Suprapubic skin (tissue), 4 donors: ENCODE measurements at regions not wholly inside any gene's neighbourhood (a gene's known extent, or its start where the extent isn't known, plus 50 kb on each side); places are given as distances from the start of the nearest gene placed in this dataset.

Source experiments
- DNase-seq, 2 donors: peaks; one replicate each; pipeline ENCODE4 v3.0.0-alpha.2; 2019; ENCODE audit warnings: low spot score in 2 of 2
- H3K27ac ChIP-seq: fragments of 200-600 bp; sonication (generic); one replicate; pipeline ENCODE4 v1.5.1; 2019
- H3K27me3 ChIP-seq: fragments of 200-600 bp; sonication (generic); one replicate; pipeline ENCODE4 v1.5.1; 2019
- H3K36me3 ChIP-seq: fragments of 200-600 bp; sonication (generic); one replicate; pipeline ENCODE4 v1.5.1; 2019
- H3K4me1 ChIP-seq: fragments of 200-600 bp; sonication (generic); one replicate; pipeline ENCODE4 v1.5.1; 2019
- H3K4me3 ChIP-seq: fragments of 200-600 bp; sonication (generic); one replicate; pipeline ENCODE4 v1.5.1; 2019; ENCODE audit warnings: mild to moderate bottlenecking
- H3K9me3 ChIP-seq: fragments of 200-600 bp; sonication (generic); one replicate; pipeline ENCODE4 v1.5.1; 2019
- CTCF ChIP-seq, 2 donors: fragments of 200-600 bp in 1 of 2; fragments of 450-650 bp in 1 of 2; sonication (generic) in 1 of 2; IDR thresholded peaks; one replicate each; pipeline ENCODE4 v1.5.1; 2016 to 2019; ENCODE audit warnings: antibody characterized with exemption in 2 of 2, mild to moderate bottlenecking in 1 of 2, moderate library complexity in 1 of 2
- EP300 ChIP-seq: sonication (generic); formaldehyde crosslinking; IDR thresholded peaks from one replicate; pipeline ENCODE4 v1.6.1; 2017; ENCODE audit warnings: antibody characterized with exemption
- POLR2A ChIP-seq, 2 donors: fragments of 450-650 bp; IDR thresholded peaks; one replicate each; pipeline ENCODE4 v1.6.1; 2017; ENCODE audit warnings: antibody characterized with exemption in 2 of 2, mild to moderate bottlenecking in 2 of 2, moderate library complexity in 2 of 2
- POLR2AphosphoS5 ChIP-seq, 3 donors: sonication (generic); formaldehyde crosslinking; IDR thresholded peaks; one replicate each; pipeline ENCODE4 v1.6.1; 2017; ENCODE audit warnings: antibody characterized with exemption in 3 of 3
- WGBS: methylation state at CpG from one replicate; pipeline ENCODE4 v1.1.5; 2018; 5-methylcytosine and 5-hydroxymethylcytosine counted together

GRCh38 chr2:133787651-133788050, 219.4 kb upstream of the NCKAP5 start:
- H3K9me3 ChIP-seq: no peaks in the 10 kb centered on the region
- no peak overlapping the region for H3K4me3 ChIP-seq
- no peak overlapping the region for H3K27ac ChIP-seq
- TF ChIP-seq POLR2A (IDR thresholded peaks at IDR 0.05) (no peak), CTCF (IDR thresholded peaks at IDR 0.05) (no peak), POLR2AphosphoS5 (IDR thresholded peaks at IDR 0.05) (no peak), EP300 (no peak)
- H3K4me1 ChIP-seq: no peaks in the 10 kb centered on the region
- 99% methylated on average over 3 of the region's 3 CpGs for WGBS
- H3K27me3 ChIP-seq: no peaks in the 10 kb centered on the region
- no peaks in the 10 kb centered on the region for H3K36me3 ChIP-seq
- DNase-seq: no peak

GRCh38 chr2:133788386-133788785, 220.1 kb upstream of the NCKAP5 start:
- no peak for DNase-seq
- TF ChIP-seq POLR2AphosphoS5 (IDR thresholded peaks at IDR 0.05): no peak
- no peak for TF ChIP-seq CTCF (IDR thresholded peaks at IDR 0.05)
- TF ChIP-seq EP300: no peak
- TF ChIP-seq POLR2A (IDR thresholded peaks at IDR 0.05): no peak
- H3K4me1 ChIP-seq: no peaks in the 10 kb centered on the region
- H3K27ac ChIP-seq: no peak overlapping the region
- H3K27me3 ChIP-seq: no peaks in the 10 kb centered on the region
- H3K36me3 ChIP-seq: no peaks in the 10 kb centered on the region
- WGBS: 40% methylated on average over 1 of the region's 1 CpG
- H3K9me3 ChIP-seq: no peaks in the 10 kb centered on the region
- no peak overlapping the region for H3K4me3 ChIP-seq

GRCh38 chr2:133789743-133790142, 221.5 kb upstream of the NCKAP5 start:
- H3K27ac ChIP-seq: no peak overlapping the region
- no peak for DNase-seq
- 47% methylated on average over 4 of the region's 4 CpGs for WGBS

GRCh38 chr2:133790711-133791110, 222.4 kb upstream of the NCKAP5 start:
- Histone ChIP-seq H3K4me3 (no peak overlapping the region), H3K27ac (no peak overlapping the region), H3K4me1 (no peaks in the 10 kb centered on the region), H3K9me3 (peaks cover 9% of the 10 kb centered on the region), H3K36me3 (no peaks in the 10 kb centered on the region), H3K27me3 (no peaks in the 10 kb centered on the region)
- TF ChIP-seq POLR2A (IDR thresholded peaks at IDR 0.05): no peak
- no peak for DNase-seq
- 87% methylated on average over 1 of the region's 1 CpG for WGBS

More at GRCh38 chr2:133789743-133790142, 221.5 kb upstream of the NCKAP5 start:
- peaks cover 9% of the 10 kb centered on the region for H3K9me3 ChIP-seq
- H3K27me3 ChIP-seq: no peaks in the 10 kb centered on the region
- H3K4me1 ChIP-seq: no peaks in the 10 kb centered on the region
- TF ChIP-seq POLR2AphosphoS5 (IDR thresholded peaks at IDR 0.05): no peak
- no peak for TF ChIP-seq CTCF (IDR thresholded peaks at IDR 0.05)
- no peak for TF ChIP-seq EP300
- TF ChIP-seq POLR2A (IDR thresholded peaks at IDR 0.05): no peak
- H3K4me3 ChIP-seq: no peak overlapping the region
- no peaks in the 10 kb centered on the region for H3K36me3 ChIP-seq

- Histone ChIP-seq H3K9me3 (peaks cover 9% of the 10 kb centered on the region), H3K4me1 (no peaks in the 10 kb centered on the region), H3K27me3 (no peaks in the 10 kb centered on the region), H3K36me3 (no peaks in the 10 kb centered on the region), H3K27ac (no peak overlapping the region), H3K4me3 (no peak overlapping the region)
- no peak for TF ChIP-seq CTCF (IDR thresholded peaks at IDR 0.05)
- TF ChIP-seq EP300: no peak
- no peak for TF ChIP-seq POLR2AphosphoS5 (IDR thresholded peaks at IDR 0.05)
- no peak for TF ChIP-seq POLR2A (IDR thresholded peaks at IDR 0.05)
- WGBS: 61% methylated on average over 6 of the region's 6 CpGs
- DNase-seq: no peak
Measured at GRCh38 chr2:133791191-133791590, 222.9 kb upstream of the NCKAP5 start.

- Histone ChIP-seq H3K36me3 (no peaks in the 10 kb centered on the region), H3K4me3 (no peak overlapping the region), H3K9me3 (peaks cover 9% of the 10 kb centered on the region), H3K27me3 (no peaks in the 10 kb centered on the region), H3K27ac (no peak overlapping the region), H3K4me1 (no peaks in the 10 kb centered on the region)
- DNase-seq: no peak
- WGBS: 88% methylated on average over 5 of the region's 5 CpGs
- no peak for TF ChIP-seq POLR2A (IDR thresholded peaks at IDR 0.05)
- TF ChIP-seq POLR2AphosphoS5 (IDR thresholded peaks at IDR 0.05): no peak
- TF ChIP-seq CTCF (IDR thresholded peaks at IDR 0.05): no peak
- no peak for TF ChIP-seq EP300
Measured at GRCh38 chr2:133792223-133792622, 224.0 kb upstream of the NCKAP5 start.
